ENCODE measurements at regions not wholly inside any gene's neighbourhood (a gene's known extent, or its start where the extent isn't known, plus 50 kb on each side); places are given as distances from the start of the nearest gene placed in this dataset.

DNA sequence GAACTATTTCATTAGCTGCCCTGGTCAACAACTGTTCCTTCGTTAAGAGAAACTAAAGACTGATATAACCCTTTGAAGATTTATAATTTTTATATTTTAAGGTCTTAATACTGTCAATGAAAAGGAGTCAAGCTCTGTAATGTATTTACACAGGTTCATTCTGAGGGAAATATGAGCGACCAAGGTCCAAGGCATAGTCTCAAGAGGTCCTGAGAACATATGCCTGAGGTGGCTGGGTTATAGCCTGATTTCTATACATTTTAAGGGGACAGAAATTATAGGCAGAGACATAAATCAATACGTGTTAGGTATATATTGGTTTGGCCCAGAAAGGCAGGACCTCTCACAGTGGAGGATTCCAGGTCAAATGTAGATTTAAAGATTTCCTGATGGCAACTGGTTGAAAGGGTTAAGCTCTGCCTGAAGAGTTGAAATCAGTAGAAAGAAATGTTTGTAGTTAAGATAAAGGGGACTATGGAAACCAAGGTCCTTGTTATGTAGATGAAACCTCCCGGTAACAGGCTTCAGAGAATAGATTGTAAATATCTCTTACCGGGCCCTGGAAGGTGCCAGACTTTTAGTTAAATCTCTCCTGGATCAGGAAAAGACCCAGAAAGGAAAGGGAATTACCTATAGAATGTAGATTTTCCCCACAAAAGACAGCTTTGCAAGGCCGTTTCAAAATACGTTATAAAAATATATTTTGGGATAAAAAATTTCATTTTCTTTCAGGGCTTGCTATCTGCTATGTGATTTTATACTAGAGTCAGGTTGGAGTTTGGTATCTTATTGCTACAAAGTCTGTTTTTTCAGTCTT is 107.3 kb upstream of the PRLR start:
- TF ChIP-seq, protein P1, sequence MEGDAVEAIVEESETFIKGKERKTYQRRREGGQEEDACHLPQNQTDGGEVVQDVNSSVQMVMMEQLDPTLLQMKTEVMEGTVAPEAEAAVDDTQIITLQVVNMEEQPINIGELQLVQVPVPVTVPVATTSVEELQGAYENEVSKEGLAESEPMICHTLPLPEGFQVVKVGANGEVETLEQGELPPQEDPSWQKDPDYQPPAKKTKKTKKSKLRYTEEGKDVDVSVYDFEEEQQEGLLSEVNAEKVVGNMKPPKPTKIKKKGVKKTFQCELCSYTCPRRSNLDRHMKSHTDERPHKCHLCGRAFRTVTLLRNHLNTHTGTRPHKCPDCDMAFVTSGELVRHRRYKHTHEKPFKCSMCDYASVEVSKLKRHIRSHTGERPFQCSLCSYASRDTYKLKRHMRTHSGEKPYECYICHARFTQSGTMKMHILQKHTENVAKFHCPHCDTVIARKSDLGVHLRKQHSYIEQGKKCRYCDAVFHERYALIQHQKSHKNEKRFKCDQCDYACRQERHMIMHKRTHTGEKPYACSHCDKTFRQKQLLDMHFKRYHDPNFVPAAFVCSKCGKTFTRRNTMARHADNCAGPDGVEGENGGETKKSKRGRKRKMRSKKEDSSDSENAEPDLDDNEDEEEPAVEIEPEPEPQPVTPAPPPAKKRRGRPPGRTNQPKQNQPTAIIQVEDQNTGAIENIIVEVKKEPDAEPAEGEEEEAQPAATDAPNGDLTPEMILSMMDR (IDR thresholded peaks at IDR 0.05) = no peak
- TF ChIP-seq POLR2A (IDR thresholded peaks at IDR 0.05) = no peak
